Transverse colon (tissue), 3 donors: ENCODE measurements at regions not wholly inside any gene's neighbourhood (a gene's known extent, or its start where the extent isn't known, plus 50 kb on each side); places are given as distances from the start of the nearest gene placed in this dataset.

ENCODE experiments used
- EP300 ChIP-seq: sonication (generic); formaldehyde crosslinking; IDR thresholded peaks from one replicate; pipeline ENCODE4 v1.6.1; 2017; ENCODE audit warnings: antibody characterized with exemption, low read depth
- POLR2A ChIP-seq: fragments of 450-650 bp; IDR thresholded peaks from one replicate; pipeline ENCODE4 v1.6.1; 2016; ENCODE audit warnings: antibody characterized with exemption, mild to moderate bottlenecking, moderate library complexity
- TF ChIP-seq, protein P1 (sequence below), 5 experiments: fragments of 200-600 bp in 3 of 5; fragments of 450-650 bp in 2 of 5; sonication (generic) in 3 of 5; IDR thresholded peaks; 1 replicate in 2 of 5; 2 replicates in 3 of 5; pipeline ENCODE4 v1.5.1; 2016 to 2017; ENCODE audit warnings: antibody characterized with exemption in 5 of 5, inconsistent platforms in 3 of 5, mild to moderate bottlenecking in 2 of 5, moderate library complexity in 1 of 5

DNA sequence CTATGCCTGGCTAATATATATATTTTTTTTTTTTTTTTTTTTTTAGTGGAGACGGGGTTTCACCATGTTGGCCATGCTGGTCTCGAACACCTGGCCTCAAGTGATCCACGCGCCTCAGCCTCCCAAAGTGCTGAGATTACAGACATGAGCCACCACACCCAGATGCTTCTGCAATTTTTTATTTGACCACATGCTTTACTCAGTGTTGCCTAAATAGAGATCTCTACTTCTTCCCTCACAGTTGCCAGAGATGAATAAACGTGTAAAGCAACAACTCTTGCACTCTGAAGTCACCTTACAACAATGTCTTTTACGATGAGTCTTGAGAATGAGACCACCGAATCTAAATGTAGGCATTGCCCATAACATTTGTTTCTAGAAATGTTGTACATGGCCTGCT is 107.9 kb upstream of the FRMD4A start:
- TF ChIP-seq, protein P1, sequence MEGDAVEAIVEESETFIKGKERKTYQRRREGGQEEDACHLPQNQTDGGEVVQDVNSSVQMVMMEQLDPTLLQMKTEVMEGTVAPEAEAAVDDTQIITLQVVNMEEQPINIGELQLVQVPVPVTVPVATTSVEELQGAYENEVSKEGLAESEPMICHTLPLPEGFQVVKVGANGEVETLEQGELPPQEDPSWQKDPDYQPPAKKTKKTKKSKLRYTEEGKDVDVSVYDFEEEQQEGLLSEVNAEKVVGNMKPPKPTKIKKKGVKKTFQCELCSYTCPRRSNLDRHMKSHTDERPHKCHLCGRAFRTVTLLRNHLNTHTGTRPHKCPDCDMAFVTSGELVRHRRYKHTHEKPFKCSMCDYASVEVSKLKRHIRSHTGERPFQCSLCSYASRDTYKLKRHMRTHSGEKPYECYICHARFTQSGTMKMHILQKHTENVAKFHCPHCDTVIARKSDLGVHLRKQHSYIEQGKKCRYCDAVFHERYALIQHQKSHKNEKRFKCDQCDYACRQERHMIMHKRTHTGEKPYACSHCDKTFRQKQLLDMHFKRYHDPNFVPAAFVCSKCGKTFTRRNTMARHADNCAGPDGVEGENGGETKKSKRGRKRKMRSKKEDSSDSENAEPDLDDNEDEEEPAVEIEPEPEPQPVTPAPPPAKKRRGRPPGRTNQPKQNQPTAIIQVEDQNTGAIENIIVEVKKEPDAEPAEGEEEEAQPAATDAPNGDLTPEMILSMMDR (IDR thresholded peaks at IDR 0.05), result no peak
- no peak for TF ChIP-seq EP300
- no peak for TF ChIP-seq POLR2A
